SK-N-SH treated with all-trans-retinoic acid at 6 μM for 48 hours (cell line): ENCODE measurements at regions not wholly inside any gene's neighbourhood (a gene's known extent, or its start where the extent isn't known, plus 50 kb on each side); places are given as distances from the start of the nearest gene placed in this dataset.

Experiments used
- ARNTL ChIP-seq: fragments of 450-650 bp; formaldehyde crosslinking; IDR thresholded peaks from 2 replicates; pipeline ENCODE4 v1.5.0; 2020; ENCODE audit warnings: low read depth, mild to moderate bottlenecking, moderate library complexity, borderline replicate concordance
- ISL1 ChIP-seq: fragments of 250-450 bp; sonication (Bioruptor Pico); IDR thresholded peaks from 2 replicates; pipeline ENCODE4 v2.1.2; 2022; ENCODE audit warnings: mild to moderate bottlenecking, moderate library complexity
- ZC3H10 ChIP-seq: fragments of 250-450 bp; sonication (Bioruptor Pico); IDR thresholded peaks from 2 replicates; pipeline ENCODE4 v1.5.1; 2021; ENCODE audit warnings: mild to moderate bottlenecking, moderate library complexity
- ZFP30 ChIP-seq: fragments of 450-650 bp; formaldehyde crosslinking; IDR thresholded peaks from 2 replicates; pipeline ENCODE4 v1.5.0; 2022; ENCODE audit warnings: mild to moderate bottlenecking, moderate library complexity

DNA sequence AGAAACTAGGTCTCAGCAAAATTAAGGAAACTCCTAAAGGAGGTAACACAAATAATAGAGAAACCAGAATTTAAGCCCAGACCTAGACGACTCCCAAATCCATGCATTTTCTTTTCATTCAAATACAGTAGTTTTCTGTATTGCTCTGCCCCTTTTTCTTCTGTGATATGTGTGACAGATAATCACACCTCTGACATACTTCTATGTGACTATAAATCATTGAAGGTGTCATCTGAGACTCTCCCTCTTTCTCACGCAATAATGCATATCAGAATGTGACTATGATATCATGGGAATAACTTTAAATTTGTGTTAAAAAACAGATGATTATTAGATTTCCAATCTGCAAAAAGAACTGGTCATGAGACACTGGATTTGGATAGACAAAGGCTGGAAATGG is 143.0 kb upstream of the ELAC2 start:
- TF ChIP-seq ARNTL (CRISPR knock-in tag) (no peak), ISL1 (CRISPR knock-in tag) (no peak), ZFP30 (CRISPR knock-in tag) (no peak), ZC3H10 (CRISPR knock-in tag) (no peak)
